Keratinocyte (primary cell): ENCODE measurements at regions not wholly inside any gene's neighbourhood (a gene's known extent, or its start where the extent isn't known, plus 50 kb on each side); places are given as distances from the start of the nearest gene placed in this dataset.

Experiments used
- DNase-seq: peaks from one replicate; pipeline ENCODE4 v3.0.0-alpha.2; 2011; ENCODE audit warnings: low read depth, missing footprints, low spot score
- FAIRE-seq: peaks from 2 replicates; lab custom pipeline; 2011; peaks lifted over from hg19 to GRCh38; lab: Jason Lieb, UNC
- H2AFZ ChIP-seq: 2 replicates; pipeline ENCODE4 v1.6.0; 2012; ENCODE audit warnings: low read length, control low read depth, inconsistent platforms; ENCODE audit not compliant: control insufficient read depth
- H3K27ac ChIP-seq: 2 replicates; pipeline ENCODE4 v1.5.1; 2011; ENCODE audit warnings: low read length; ENCODE audit not compliant: control insufficient read depth, insufficient read depth
- H3K27me3 ChIP-seq: 3 replicates; pipeline ENCODE4 v1.6.0; 2011; ENCODE audit warnings: low read length; ENCODE audit not compliant: control insufficient read depth, insufficient read depth; ENCODE audit errors: extremely low read depth
- H3K36me3 ChIP-seq, 2 experiments: 2 replicates in 1 of 2; 3 replicates in 1 of 2; pipeline ENCODE4 v1.5.1; 2011; ENCODE audit warnings: low read length in 2 of 2, mild to moderate bottlenecking in 1 of 2; ENCODE audit not compliant: control insufficient read depth in 2 of 2, insufficient read depth in 2 of 2; ENCODE audit errors: extremely low read depth in 1 of 2
- H3K4me1 ChIP-seq: 3 replicates; pipeline ENCODE4 v1.5.1; 2011; ENCODE audit warnings: low read length; ENCODE audit not compliant: control insufficient read depth, insufficient read depth; ENCODE audit errors: extremely low read depth
- H3K4me2 ChIP-seq: 3 replicates; pipeline ENCODE4 v1.6.0; 2011; ENCODE audit warnings: low read depth, low read length; ENCODE audit not compliant: control insufficient read depth, insufficient read depth; ENCODE audit errors: extremely low read depth
- H3K4me3 ChIP-seq, 3 experiments: fragments of 200-600 bp in 1 of 3; sonication (generic) in 1 of 3; 2 replicates in 2 of 3; 3 replicates in 1 of 3; pipeline ENCODE4 v1.5.1; 2011 to 2016; ENCODE audit warnings: low read length in 3 of 3, mild to moderate bottlenecking in 3 of 3, control low read depth in 2 of 3, inconsistent platforms in 1 of 3, low read depth in 1 of 3, mixed read lengths in 1 of 3, mixed run types in 1 of 3, moderate library complexity in 1 of 3; ENCODE audit not compliant: control insufficient read depth in 2 of 3, insufficient read depth in 2 of 3; ENCODE audit errors: extremely low read depth in 1 of 3
- H3K79me2 ChIP-seq: 2 replicates; pipeline ENCODE4 v1.6.0; 2012; ENCODE audit warnings: low read length; ENCODE audit not compliant: control insufficient read depth, insufficient read depth
- H3K9ac ChIP-seq: 3 replicates; pipeline ENCODE4 v1.6.0; 2011; ENCODE audit warnings: low read length; ENCODE audit not compliant: control insufficient read depth, insufficient read depth; ENCODE audit errors: extremely low read depth
- H3K9me1 ChIP-seq: 3 replicates; pipeline ENCODE4 v1.6.0; 2011; ENCODE audit warnings: low read length; ENCODE audit not compliant: control insufficient read depth, insufficient read depth; ENCODE audit errors: extremely low read depth
- H3K9me3 ChIP-seq: 2 replicates; pipeline ENCODE4 v1.5.1; 2012; ENCODE audit warnings: low read depth, low read length; ENCODE audit not compliant: control insufficient read depth
- H4K20me1 ChIP-seq: 3 replicates; pipeline ENCODE4 v1.6.0; 2011; ENCODE audit warnings: low read length; ENCODE audit not compliant: control insufficient read depth, insufficient read depth; ENCODE audit errors: extremely low read depth
- CTCF ChIP-seq, 3 experiments: IDR thresholded peaks in 1 of 3; conservative IDR thresholded peaks in 1 of 3; optimal IDR thresholded peaks in 1 of 3; 2 replicates in 2 of 3; 3 replicates in 1 of 3; pipeline versions ENCODE3 to v1.5.1; 2011; ENCODE audit warnings: low read length in 3 of 3, mild to moderate bottlenecking in 3 of 3, moderate library complexity in 2 of 3, control low read depth in 1 of 3, inconsistent platforms in 1 of 3; ENCODE audit not compliant: insufficient read depth in 2 of 3; ENCODE audit errors: extremely low read depth in 1 of 3
- EZH2 ChIP-seq: IDR thresholded peaks from one replicate; pipeline ENCODE4 v1.6.1; 2012; ENCODE audit warnings: inconsistent platforms, mild to moderate bottlenecking, low read length, moderate library complexity
- dilution Hi-C: fragments of 300-500 bp; cut with MboI; formaldehyde crosslinking; loops from one replicate; pipeline ENCODE4 v1.7.0; 2020; ENCODE audit warnings: low sequenced_read_pairs; ENCODE audit not compliant: extremely low pct_ligation_motif_present

DNA sequence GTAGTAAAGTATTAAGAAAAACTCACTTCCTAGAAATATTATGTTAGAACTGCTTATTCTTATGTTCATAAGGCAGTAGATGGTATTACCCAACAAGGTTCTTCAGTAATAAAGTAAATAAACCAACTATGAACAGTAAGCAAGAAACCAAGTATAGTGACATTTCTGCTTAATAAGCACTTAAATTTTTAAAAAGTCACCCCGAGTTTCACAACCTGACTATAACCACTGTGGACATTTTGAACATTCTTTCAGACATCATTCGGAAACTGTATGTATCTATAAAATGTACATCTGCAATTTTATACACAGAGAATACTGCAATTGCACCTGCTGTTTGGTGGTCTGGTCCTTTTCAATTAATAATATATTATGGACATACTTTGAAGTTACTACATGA is 1073.6 kb downstream of the XPNPEP1 start:
- H3K79me2 ChIP-seq, result no peaks in the 10 kb centered on the region
- peaks cover 2% of the 10 kb centered on the region for H3K9me3 ChIP-seq
- no peaks in the 10 kb centered on the region for H3K36me3 ChIP-seq
- no peaks in the 10 kb centered on the region for H3K27me3 ChIP-seq
- DNase-seq, result no peak
- H3K27ac ChIP-seq, result no peak overlapping the region
- H3K9me1 ChIP-seq, result no peaks in the 10 kb centered on the region
- H3K9ac ChIP-seq, result no peak overlapping the region
- no peaks in the 10 kb centered on the region for H3K4me1 ChIP-seq
- TF ChIP-seq EZH2 (no peak), CTCF (optimal IDR thresholded peaks at IDR 0.05 in 1 of 3, IDR thresholded peaks at IDR 0.05 in 1 of 3, conservative IDR thresholded peaks at IDR 0.05 in 1 of 3; ENCODE audit: extremely low read depth in 1 of 3, insufficient read depth in 2 of 3, low read length in 3 of 3) (no peak)
- no peak for FAIRE-seq
- no peak overlapping the region for H3K4me2 ChIP-seq
- H2AFZ ChIP-seq, result no peak overlapping the region
- no peaks in the 10 kb centered on the region for H4K20me1 ChIP-seq
- dilution Hi-C loops, result no loop called here
- H3K4me3 ChIP-seq, result no peak overlapping the region

GRCh38 chr10:108849186-108849585 is 1074.1 kb downstream of the XPNPEP1 start:
- dilution Hi-C loops, result no loop called here
- H4K20me1 ChIP-seq, result no peaks in the 10 kb centered on the region
- no peaks in the 10 kb centered on the region for H3K9me1 ChIP-seq
- DNase-seq (no peak), FAIRE-seq (no peak)
- no peaks in the 10 kb centered on the region for H3K36me3 ChIP-seq
- TF ChIP-seq EZH2, result no peak
- no peak for TF ChIP-seq CTCF (optimal IDR thresholded peaks at IDR 0.05 in 1 of 3, IDR thresholded peaks at IDR 0.05 in 1 of 3, conservative IDR thresholded peaks at IDR 0.05 in 1 of 3; ENCODE audit: extremely low read depth in 1 of 3, insufficient read depth in 2 of 3, low read length in 3 of 3)
- no peak overlapping the region for H3K4me3 ChIP-seq
- no peak overlapping the region for H2AFZ ChIP-seq
- no peak overlapping the region for H3K9ac ChIP-seq
- no peak overlapping the region for H3K27ac ChIP-seq
- H3K79me2 ChIP-seq, result no peaks in the 10 kb centered on the region
- no peak overlapping the region for H3K4me2 ChIP-seq
- H3K9me3 ChIP-seq, result peaks cover 2% of the 10 kb centered on the region
- H3K27me3 ChIP-seq, result no peaks in the 10 kb centered on the region
- H3K4me1 ChIP-seq, result no peaks in the 10 kb centered on the region
